Stimulated activated CD8-positive, alpha-beta memory T cell treated with anti-CD3 and anti-CD28 coated beads, Interleukin-12 subunit alpha, Interleukin-12 subunit beta, amount 100 ng/mL, for 4 hours (primary cell): ENCODE measurements at regions not wholly inside any gene's neighbourhood (a gene's known extent, or its start where the extent isn't known, plus 50 kb on each side); places are given as distances from the start of the nearest gene placed in this dataset.

Source experiments
- DNase-seq: peaks from one replicate; pipeline ENCODE4 v3.0.0-alpha.2; 2020; ENCODE audit warnings: low read depth

- no peak for DNase-seq
Observed at GRCh38 chr6:165823609-165824326, 160.7 kb upstream of the PDE10A start.

GRCh38 chr6:165822501-165822900 lies 159.5 kb upstream of the PDE10A start:
- no peak for DNase-seq

- no peak for DNase-seq
Observed at GRCh38 chr6:165821754-165822153, 158.7 kb upstream of the PDE10A start.

GRCh38 chr6:165820934-165821333 lies 157.9 kb upstream of the PDE10A start:
- no peak for DNase-seq

- no peak for DNase-seq
Observed at GRCh38 chr6:165820407-165820806, 157.4 kb upstream of the PDE10A start.

- no peak for DNase-seq
Observed at GRCh38 chr6:165819394-165819793, 156.4 kb upstream of the PDE10A start.

- no peak for DNase-seq
Observed at GRCh38 chr6:165818200-165818599, 155.2 kb upstream of the PDE10A start.

- DNase-seq = no peak
Observed at GRCh38 chr6:165817771-165818170, 154.7 kb upstream of the PDE10A start.

GRCh38 chr6:165817148-165817547 lies 154.1 kb upstream of the PDE10A start:
- no peak for DNase-seq

- no peak for DNase-seq
Observed at GRCh38 chr6:165814679-165815078, 151.6 kb upstream of the PDE10A start.

GRCh38 chr6:165811512-165811911 lies 148.5 kb upstream of the PDE10A start:
- no peak for DNase-seq

GRCh38 chr6:165808021-165808420 lies 145.0 kb upstream of the PDE10A start:
- DNase-seq = no peak

- DNase-seq = no peak
Observed at GRCh38 chr6:165807249-165807960, 144.4 kb upstream of the PDE10A start.

- DNase-seq = no peak
Observed at GRCh38 chr6:165806126-165806810, 143.2 kb upstream of the PDE10A start.

- DNase-seq = no peak
Observed at GRCh38 chr6:165805636-165806035, 142.6 kb upstream of the PDE10A start.

- no peak for DNase-seq
Observed at GRCh38 chr6:165805067-165805555, 142.1 kb upstream of the PDE10A start.

- no peak for DNase-seq
Observed at GRCh38 chr6:165804331-165805066, 141.5 kb upstream of the PDE10A start.

GRCh38 chr6:165800337-165800736 lies 137.3 kb upstream of the PDE10A start:
- DNase-seq = no peak

- no peak for DNase-seq
Observed at GRCh38 chr6:165799391-165800153, 136.5 kb upstream of the PDE10A start.

GRCh38 chr6:165798991-165799390 lies 135.9 kb upstream of the PDE10A start:
- DNase-seq = no peak

GRCh38 chr6:165794179-165794601 lies 131.1 kb upstream of the PDE10A start:
- no peak for DNase-seq
